Hematopoietic multipotent progenitor cell treated with erythropoietin and hydrocortisone succinate and interleukin-3 and kit ligand, for 15 days (in vitro differentiated cells): ENCODE measurements at regions not wholly inside any gene's neighbourhood (a gene's known extent, or its start where the extent isn't known, plus 50 kb on each side); places are given as distances from the start of the nearest gene placed in this dataset.

Experiments
- DNase-seq: peaks from one replicate; pipeline ENCODE4 v3.0.0-alpha.2; 2015; ENCODE audit warnings: low spot score

GRCh38 chr20:60693496-60694133 lies 558.4 kb upstream of the CDH4 start:
- DNase-seq: no peak

- DNase-seq: no peak
Measured at GRCh38 chr20:60694763-60695162, 557.3 kb upstream of the CDH4 start.

- no peak for DNase-seq
Measured at GRCh38 chr20:60695226-60696000, 556.6 kb upstream of the CDH4 start.

GRCh38 chr20:60697252-60697651 lies 554.8 kb upstream of the CDH4 start:
- DNase-seq: no peak

- DNase-seq: no peak
Measured at GRCh38 chr20:60700728-60701127, 551.3 kb upstream of the CDH4 start.

GRCh38 chr20:60704147-60704546 lies 547.9 kb upstream of the CDH4 start:
- DNase-seq: no peak

GRCh38 chr20:60713396-60713795 lies 538.7 kb upstream of the CDH4 start:
- DNase-seq: no peak

- no peak for DNase-seq
Measured at GRCh38 chr20:60715172-60715571, 536.9 kb upstream of the CDH4 start.

GRCh38 chr20:60718743-60719480 lies 533.1 kb upstream of the CDH4 start:
- DNase-seq: no peak

- no peak for DNase-seq
Measured at GRCh38 chr20:60725311-60725906, 526.7 kb upstream of the CDH4 start.

- DNase-seq: no peak
Measured at GRCh38 chr20:60727425-60727824, 524.6 kb upstream of the CDH4 start.

- DNase-seq: no peak
Measured at GRCh38 chr20:60728705-60729104, 523.4 kb upstream of the CDH4 start.

GRCh38 chr20:60729135-60729900 lies 522.7 kb upstream of the CDH4 start:
- DNase-seq: no peak

GRCh38 chr20:60732322-60732721 lies 519.7 kb upstream of the CDH4 start:
- no peak for DNase-seq

- DNase-seq: no peak
Measured at GRCh38 chr20:60748086-60748485, 504.0 kb upstream of the CDH4 start.

- no peak for DNase-seq
Measured at GRCh38 chr20:60749804-60750602, 502.1 kb upstream of the CDH4 start.

- DNase-seq: no peak
Measured at GRCh38 chr20:60750909-60751308, 501.2 kb upstream of the CDH4 start.

- no peak for DNase-seq
Measured at GRCh38 chr20:60751826-60752225, 500.2 kb upstream of the CDH4 start.

GRCh38 chr20:60752741-60753420 lies 499.2 kb upstream of the CDH4 start:
- DNase-seq: no peak

- DNase-seq: no peak
Measured at GRCh38 chr20:60754856-60755255, 497.2 kb upstream of the CDH4 start.
